OCI-LY1 (cell line): ENCODE measurements at regions not wholly inside any gene's neighbourhood (a gene's known extent, or its start where the extent isn't known, plus 50 kb on each side); places are given as distances from the start of the nearest gene placed in this dataset.
A peak's percentile ranks its signal among the peaks of the same experiment; 100 is the strongest.

ENCODE experiments used
- H2AFZ ChIP-seq: fragments of 200-600 bp; sonication (generic), shearing (Covaris generic); 2 replicates; pipeline ENCODE4 v1.6.0; 2014; ENCODE audit warnings: antibody characterized with exemption, mild to moderate bottlenecking, low read length
- H3F3A ChIP-seq: fragments of 200-600 bp; sonication (generic), shearing (Covaris generic); 2 replicates; pipeline ENCODE4 v1.6.0; 2014; ENCODE audit warnings: mild to moderate bottlenecking, antibody characterized with exemption, low read length, moderate library complexity; ENCODE audit not compliant: insufficient read depth
- H3K27ac ChIP-seq: fragments of 200-600 bp; sonication (generic); 2 replicates; pipeline ENCODE4 v1.5.1; 2014; ENCODE audit warnings: low read length, mixed run types, mild to moderate bottlenecking, low read depth; ENCODE audit not compliant: poor library complexity, severe bottlenecking
- H3K27me3 ChIP-seq: fragments of 200-600 bp; sonication (generic); 2 replicates; pipeline ENCODE4 v1.6.0; 2014; ENCODE audit warnings: antibody characterized with exemption, mild to moderate bottlenecking, low read length, moderate library complexity; ENCODE audit not compliant: insufficient read depth
- H3K36me3 ChIP-seq: fragments of 200-600 bp; sonication (generic); 2 replicates; pipeline ENCODE4 v1.6.1; 2014; ENCODE audit warnings: mild to moderate bottlenecking, antibody characterized with exemption, low read length, moderate library complexity, mixed read lengths; ENCODE audit not compliant: insufficient read depth
- H3K4me1 ChIP-seq: fragments of 200-600 bp; sonication (generic); 2 replicates; pipeline ENCODE4 v1.5.1; 2014; ENCODE audit warnings: mild to moderate bottlenecking, low read length, moderate library complexity; ENCODE audit not compliant: insufficient read depth, severe bottlenecking
- H3K4me2 ChIP-seq: fragments of 200-600 bp; sonication (generic), shearing (Covaris generic); 2 replicates; pipeline ENCODE4 v1.6.1; 2014; ENCODE audit warnings: low read length
- H3K4me3 ChIP-seq: fragments of 200-600 bp; sonication (generic); 2 replicates; pipeline ENCODE4 v1.5.1; 2014; ENCODE audit warnings: low read length, low read depth, mild to moderate bottlenecking, mixed read lengths; ENCODE audit not compliant: poor library complexity, severe bottlenecking
- H3K79me2 ChIP-seq: fragments of 200-600 bp; shearing (Covaris generic); 2 replicates; pipeline ENCODE4 v1.6.1; 2016; ENCODE audit warnings: mixed run types, low read length, mixed read lengths; ENCODE audit not compliant: insufficient read depth
- H3K9ac ChIP-seq: fragments of 200-600 bp; sonication (generic), shearing (Covaris generic); 2 replicates; pipeline ENCODE4 v1.6.1; 2014; ENCODE audit warnings: mild to moderate bottlenecking, low read length, mixed read lengths
- H3K9me2 ChIP-seq: fragments of 200-600 bp; sonication (generic), shearing (Covaris generic); 2 replicates; pipeline ENCODE4 v1.6.1; 2014; ENCODE audit warnings: low read depth, mild to moderate bottlenecking, low read length, mixed read lengths
- H3K9me3 ChIP-seq: fragments of 200-600 bp; shearing (Covaris generic); 2 replicates; pipeline ENCODE4 v1.6.1; 2014; ENCODE audit warnings: low read length, mixed read lengths
- H4K20me1 ChIP-seq: fragments of 200-600 bp; sonication (generic), shearing (Covaris generic); 2 replicates; pipeline ENCODE4 v1.6.0; 2016; ENCODE audit warnings: mild to moderate bottlenecking, low read length; ENCODE audit not compliant: insufficient read depth
- EZH2 ChIP-seq: fragments of 200-600 bp; sonication (generic), shearing (Covaris generic); IDR thresholded peaks from 2 replicates; pipeline ENCODE4 v1.8.0; 2017; ENCODE audit warnings: borderline replicate concordance, mixed run types, mild to moderate bottlenecking, antibody characterized with exemption, low read length, moderate library complexity, mixed read lengths
- TF ChIP-seq, protein P1 (sequence below): fragments of 200-600 bp; sonication (generic), shearing (Covaris generic); IDR thresholded peaks from 2 replicates; pipeline ENCODE4 v1.5.1; 2017; ENCODE audit warnings: mild to moderate bottlenecking, antibody characterized with exemption, low read length, moderate library complexity, mixed read lengths

DNA sequence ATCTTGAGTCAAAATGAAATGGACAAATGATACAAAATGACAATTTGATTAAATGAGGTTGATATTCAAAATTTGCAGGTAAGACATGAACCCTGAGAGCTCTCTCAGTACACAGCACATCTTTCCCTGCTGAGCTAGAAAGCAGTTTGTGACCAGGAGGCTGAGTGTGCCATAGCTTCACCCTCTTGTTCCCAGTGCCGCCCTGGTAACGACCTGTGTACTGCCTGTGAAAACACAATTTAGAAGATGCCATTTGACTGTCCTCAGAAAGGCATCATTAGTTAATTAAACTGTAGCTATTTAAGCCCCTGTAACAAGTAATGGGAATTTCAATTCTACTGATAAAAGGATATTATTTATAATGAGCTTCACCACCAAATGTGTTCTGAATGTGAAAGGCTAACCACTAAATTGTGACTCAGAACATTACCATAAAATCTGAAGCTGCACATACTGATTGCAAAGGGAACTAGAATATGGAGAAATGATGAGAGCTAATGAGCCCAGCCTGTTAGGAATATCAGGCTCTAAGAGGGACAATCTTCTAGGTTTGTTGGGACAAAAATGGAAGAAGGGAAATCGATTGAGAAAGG is 212.9 kb upstream of the ARPP21 start:
- no peak overlapping the region for H3K27ac ChIP-seq
- H3K4me3 ChIP-seq = no peak overlapping the region
- H3K9ac ChIP-seq = no peak overlapping the region
- no peaks in the 10 kb centered on the region for H3K36me3 ChIP-seq
- no peak for TF ChIP-seq EZH2
- H3F3A ChIP-seq = no peaks in the 10 kb centered on the region
- no peaks in the 10 kb centered on the region for H3K79me2 ChIP-seq
- no peaks in the 10 kb centered on the region for H3K9me2 ChIP-seq
- H2AFZ ChIP-seq = no peak overlapping the region
- no peaks in the 10 kb centered on the region for H4K20me1 ChIP-seq
- H3K27me3 ChIP-seq = no peaks in the 10 kb centered on the region
- no peak overlapping the region for H3K4me2 ChIP-seq
- peaks cover 16% of the 10 kb centered on the region for H3K4me1 ChIP-seq
- no peaks in the 10 kb centered on the region for H3K9me3 ChIP-seq

DNA sequence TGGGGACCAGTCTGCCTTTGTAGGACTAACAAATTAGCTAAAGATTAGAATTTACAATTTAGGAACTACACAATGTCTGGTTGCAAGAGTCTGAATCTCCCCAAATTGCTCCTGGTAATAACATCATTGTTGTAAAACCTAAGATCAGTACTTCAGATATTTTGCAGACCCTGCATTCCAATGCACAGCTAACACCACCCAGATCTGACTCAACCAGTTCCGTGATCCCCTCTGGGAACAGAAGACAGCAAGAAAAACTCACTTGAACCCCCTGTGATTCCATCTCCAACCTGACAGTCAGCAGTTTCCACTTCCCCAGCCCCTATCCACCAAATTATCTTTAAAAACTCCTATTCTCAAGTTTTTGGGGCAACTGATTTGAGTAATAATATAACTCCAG is 201.9 kb upstream of the ARPP21 start:
- Histone ChIP-seq H3K4me1 (peaks cover 13% of the 10 kb centered on the region), H3K79me2 (no peaks in the 10 kb centered on the region), H3K36me3 (no peaks in the 10 kb centered on the region), H3K27me3 (no peaks in the 10 kb centered on the region), H3K9me3 (no peaks in the 10 kb centered on the region), H3K9me2 (no peaks in the 10 kb centered on the region), H3K4me2 (no peak overlapping the region), H2AFZ (no peak overlapping the region), H4K20me1 (no peaks in the 10 kb centered on the region), H3F3A (no peaks in the 10 kb centered on the region), H3K27ac (no peak overlapping the region), H3K9ac (no peak overlapping the region), H3K4me3 (no peak overlapping the region)
- TF ChIP-seq, protein P1, sequence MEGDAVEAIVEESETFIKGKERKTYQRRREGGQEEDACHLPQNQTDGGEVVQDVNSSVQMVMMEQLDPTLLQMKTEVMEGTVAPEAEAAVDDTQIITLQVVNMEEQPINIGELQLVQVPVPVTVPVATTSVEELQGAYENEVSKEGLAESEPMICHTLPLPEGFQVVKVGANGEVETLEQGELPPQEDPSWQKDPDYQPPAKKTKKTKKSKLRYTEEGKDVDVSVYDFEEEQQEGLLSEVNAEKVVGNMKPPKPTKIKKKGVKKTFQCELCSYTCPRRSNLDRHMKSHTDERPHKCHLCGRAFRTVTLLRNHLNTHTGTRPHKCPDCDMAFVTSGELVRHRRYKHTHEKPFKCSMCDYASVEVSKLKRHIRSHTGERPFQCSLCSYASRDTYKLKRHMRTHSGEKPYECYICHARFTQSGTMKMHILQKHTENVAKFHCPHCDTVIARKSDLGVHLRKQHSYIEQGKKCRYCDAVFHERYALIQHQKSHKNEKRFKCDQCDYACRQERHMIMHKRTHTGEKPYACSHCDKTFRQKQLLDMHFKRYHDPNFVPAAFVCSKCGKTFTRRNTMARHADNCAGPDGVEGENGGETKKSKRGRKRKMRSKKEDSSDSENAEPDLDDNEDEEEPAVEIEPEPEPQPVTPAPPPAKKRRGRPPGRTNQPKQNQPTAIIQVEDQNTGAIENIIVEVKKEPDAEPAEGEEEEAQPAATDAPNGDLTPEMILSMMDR = no peak
- no peak for TF ChIP-seq EZH2

DNA sequence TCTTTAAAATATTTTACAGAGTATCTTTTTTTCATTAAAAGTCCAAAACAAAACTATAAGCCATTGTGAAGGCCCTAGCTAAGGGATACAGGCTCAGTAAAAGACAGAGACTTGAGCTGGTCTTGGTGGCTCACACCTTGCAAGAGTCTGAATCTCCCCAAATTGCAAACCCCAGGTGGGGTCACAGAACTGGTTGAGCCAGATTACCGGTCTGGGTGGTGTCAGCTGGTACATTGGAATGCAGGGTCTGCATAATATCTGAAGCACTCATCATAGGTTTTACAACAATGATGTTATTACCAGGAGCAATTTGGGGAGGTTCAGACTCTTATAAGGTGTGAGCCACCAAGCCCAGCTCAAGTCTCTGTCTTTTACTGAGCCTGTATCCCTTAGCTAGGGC is 201.2 kb upstream of the ARPP21 start:
- peaks cover 13% of the 10 kb centered on the region for H3K4me1 ChIP-seq
- no peaks in the 10 kb centered on the region for H4K20me1 ChIP-seq
- TF ChIP-seq EZH2 = no peak
- TF ChIP-seq, protein P1 = no peak
- no peaks in the 10 kb centered on the region for H3K36me3 ChIP-seq
- H3K9ac ChIP-seq = no peak overlapping the region
- H3K9me3 ChIP-seq = no peaks in the 10 kb centered on the region
- no peaks in the 10 kb centered on the region for H3K27me3 ChIP-seq
- H3K9me2 ChIP-seq = no peaks in the 10 kb centered on the region
- no peak overlapping the region for H3K4me2 ChIP-seq
- no peak overlapping the region for H2AFZ ChIP-seq
- H3K4me3 ChIP-seq = no peak overlapping the region
- H3K79me2 ChIP-seq = no peaks in the 10 kb centered on the region
- H3K27ac ChIP-seq = no peak overlapping the region
- H3F3A ChIP-seq = no peaks in the 10 kb centered on the region

DNA sequence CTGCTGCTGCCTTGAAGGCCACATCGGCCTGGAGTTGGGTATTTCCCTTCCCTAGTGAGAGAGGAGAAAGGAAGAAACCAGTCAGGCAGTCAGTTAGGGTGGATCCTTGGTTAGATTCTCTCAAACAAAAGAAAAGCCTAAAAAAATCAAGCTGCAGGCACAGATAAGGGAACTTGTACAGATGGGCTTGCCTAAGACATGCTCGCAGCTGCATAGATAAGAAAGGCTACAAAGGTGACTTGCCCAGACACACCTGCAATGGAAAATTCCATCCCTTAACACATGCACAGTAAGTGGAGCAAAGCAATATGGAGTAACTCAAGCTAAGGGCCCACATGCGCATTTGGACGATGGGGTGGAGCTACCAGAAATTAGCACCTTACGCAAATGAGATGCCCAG is 199.7 kb upstream of the ARPP21 start:
- Histone ChIP-seq H3K4me1 (peaks cover 20% of the 10 kb centered on the region), H3K9me2 (no peaks in the 10 kb centered on the region), H3K79me2 (no peaks in the 10 kb centered on the region), H3K9ac (no peak overlapping the region), H3K27me3 (no peaks in the 10 kb centered on the region), H3K4me3 (no peak overlapping the region), H4K20me1 (no peaks in the 10 kb centered on the region), H3K9me3 (no peaks in the 10 kb centered on the region), H3F3A (no peaks in the 10 kb centered on the region), H3K4me2 (no peak overlapping the region), H3K36me3 (no peaks in the 10 kb centered on the region), H2AFZ (no peak overlapping the region), H3K27ac (peak overlapping the region; percentile 67)
- no peak for TF ChIP-seq EZH2
- TF ChIP-seq, protein P1 = no peak
